A549 (cell line): ENCODE measurements at regions not wholly inside any gene's neighbourhood (a gene's known extent, or its start where the extent isn't known, plus 50 kb on each side); places are given as distances from the start of the nearest gene placed in this dataset.

Source experiments
- CTCF ChIP-seq: fragments of >200 bp; sonication (Bioruptor Twin); formaldehyde crosslinking; IDR thresholded peaks from 3 replicates; pipeline ENCODE4 v1.5.1; 2016
- HEYL ChIP-seq: fragments of 250-450 bp; sonication (Bioruptor Pico); IDR thresholded peaks from 2 replicates; pipeline ENCODE4 v1.8.0; 2021; ENCODE audit warnings: mild to moderate bottlenecking, moderate library complexity
- POLR2A ChIP-seq: IDR thresholded peaks from 2 replicates; pipeline ENCODE4 v1.6.1; 2012; ENCODE audit warnings: mild to moderate bottlenecking, low read length

GRCh38 chr2:123116595-123116994, 908.5 kb upstream of the CNTNAP5 start:
- no peak for TF ChIP-seq POLR2A
- no peak for TF ChIP-seq CTCF
- TF ChIP-seq HEYL (CRISPR knock-in tag), result no peak
